Mammary epithelial cell (primary cell): ENCODE measurements at regions not wholly inside any gene's neighbourhood (a gene's known extent, or its start where the extent isn't known, plus 50 kb on each side); places are given as distances from the start of the nearest gene placed in this dataset.

Experiments used
- EZH2 ChIP-seq: IDR thresholded peaks from 2 replicates; pipeline ENCODE4 v1.6.1; 2012; ENCODE audit warnings: low read length, inconsistent platforms, borderline replicate concordance
- TF ChIP-seq, protein P1 (sequence below), 2 donors: IDR thresholded peaks in 1 of 2; conservative IDR thresholded peaks in 1 of 2; 2 replicates each; pipeline ENCODE4 v1.5.1; 2011 to 2012; ENCODE audit warnings: inconsistent platforms in 2 of 2, low read length in 2 of 2, mild to moderate bottlenecking in 2 of 2, control low read depth in 1 of 2, low read depth in 1 of 2; ENCODE audit not compliant: insufficient read depth in 1 of 2; ENCODE audit errors: extremely low read depth in 1 of 2

GRCh38 chr22:47914481-47915097, 1152.1 kb downstream of the TBC1D22A start:
- TF ChIP-seq, protein P1, sequence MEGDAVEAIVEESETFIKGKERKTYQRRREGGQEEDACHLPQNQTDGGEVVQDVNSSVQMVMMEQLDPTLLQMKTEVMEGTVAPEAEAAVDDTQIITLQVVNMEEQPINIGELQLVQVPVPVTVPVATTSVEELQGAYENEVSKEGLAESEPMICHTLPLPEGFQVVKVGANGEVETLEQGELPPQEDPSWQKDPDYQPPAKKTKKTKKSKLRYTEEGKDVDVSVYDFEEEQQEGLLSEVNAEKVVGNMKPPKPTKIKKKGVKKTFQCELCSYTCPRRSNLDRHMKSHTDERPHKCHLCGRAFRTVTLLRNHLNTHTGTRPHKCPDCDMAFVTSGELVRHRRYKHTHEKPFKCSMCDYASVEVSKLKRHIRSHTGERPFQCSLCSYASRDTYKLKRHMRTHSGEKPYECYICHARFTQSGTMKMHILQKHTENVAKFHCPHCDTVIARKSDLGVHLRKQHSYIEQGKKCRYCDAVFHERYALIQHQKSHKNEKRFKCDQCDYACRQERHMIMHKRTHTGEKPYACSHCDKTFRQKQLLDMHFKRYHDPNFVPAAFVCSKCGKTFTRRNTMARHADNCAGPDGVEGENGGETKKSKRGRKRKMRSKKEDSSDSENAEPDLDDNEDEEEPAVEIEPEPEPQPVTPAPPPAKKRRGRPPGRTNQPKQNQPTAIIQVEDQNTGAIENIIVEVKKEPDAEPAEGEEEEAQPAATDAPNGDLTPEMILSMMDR (conservative IDR thresholded peaks at IDR 0.05 in 1 of 2, IDR thresholded peaks at IDR 0.05 in 1 of 2; ENCODE audit: extremely low read depth in 1 of 2, insufficient read depth in 1 of 2, low read depth in 1 of 2, low read length in 2 of 2), result no peak
- TF ChIP-seq EZH2, result no peak
